ENCODE measurements at regions not wholly inside any gene's neighbourhood (a gene's known extent, or its start where the extent isn't known, plus 50 kb on each side); places are given as distances from the start of the nearest gene placed in this dataset.

- no peaks in the 10 kb centered on the region for H3K9me3 ChIP-seq
- no peak for TF ChIP-seq CTCF (IDR thresholded peaks at IDR 0.05)
- H3K4me1 ChIP-seq (ENCODE audit: low read depth), result no peaks in the 10 kb centered on the region
- intact Hi-C loops (cut with DNase I, micrococcal nuclease), result no loop called here
- DNase-seq, result no peak
- H3K36me3 ChIP-seq (ENCODE audit: low read depth), result no peaks in the 10 kb centered on the region
- no peak for ATAC-seq
- no peak overlapping the region for H3K4me3 ChIP-seq
Measured at GRCh38 chr4:144565527-144566195, 80.3 kb upstream of the HHIP start.

GRCh38 chr4:144572660-144573059 is 73.3 kb upstream of the HHIP start:
- ATAC-seq, result no peak
- intact Hi-C loops (cut with DNase I, micrococcal nuclease), result no loop called here
- Histone ChIP-seq H3K36me3 (ENCODE audit: low read depth) (no peaks in the 10 kb centered on the region), H3K4me1 (ENCODE audit: low read depth) (no peaks in the 10 kb centered on the region), H3K4me3 (no peak overlapping the region), H3K9me3 (no peaks in the 10 kb centered on the region)
- DNase-seq, result no peak
- no peak for TF ChIP-seq CTCF (IDR thresholded peaks at IDR 0.05)

GRCh38 chr4:144574000-144574399 is 72.0 kb upstream of the HHIP start:
- DNase-seq (no peak), ATAC-seq (no peak)
- H3K4me1 ChIP-seq (ENCODE audit: low read depth), result no peaks in the 10 kb centered on the region
- no peak for TF ChIP-seq CTCF (IDR thresholded peaks at IDR 0.05)
- no peaks in the 10 kb centered on the region for H3K9me3 ChIP-seq
- H3K36me3 ChIP-seq (ENCODE audit: low read depth), result no peaks in the 10 kb centered on the region
- H3K4me3 ChIP-seq, result no peak overlapping the region
- intact Hi-C loops (cut with DNase I, micrococcal nuclease), result no loop called here

GRCh38 chr4:144574509-144574908 is 71.4 kb upstream of the HHIP start:
- no peaks in the 10 kb centered on the region for H3K9me3 ChIP-seq
- ATAC-seq, result no peak
- no peaks in the 10 kb centered on the region for H3K36me3 ChIP-seq (ENCODE audit: low read depth)
- TF ChIP-seq CTCF (IDR thresholded peaks at IDR 0.05), result no peak
- no peaks in the 10 kb centered on the region for H3K4me1 ChIP-seq (ENCODE audit: low read depth)
- DNase-seq, result no peak
- intact Hi-C loops (cut with DNase I, micrococcal nuclease), result no loop called here
- H3K4me3 ChIP-seq, result no peak overlapping the region

- no peak for TF ChIP-seq CTCF (IDR thresholded peaks at IDR 0.05)
- H3K9me3 ChIP-seq, result no peaks in the 10 kb centered on the region
- H3K36me3 ChIP-seq (ENCODE audit: low read depth), result no peaks in the 10 kb centered on the region
- H3K4me1 ChIP-seq (ENCODE audit: low read depth), result no peaks in the 10 kb centered on the region
- ATAC-seq (peak; percentile 35), DNase-seq (no peak)
- intact Hi-C loops (cut with DNase I, micrococcal nuclease), result no loop called here
- H3K4me3 ChIP-seq, result no peak overlapping the region
Measured at GRCh38 chr4:144575181-144575580, 70.8 kb upstream of the HHIP start.

- no peak overlapping the region for H3K4me3 ChIP-seq
- no peak for TF ChIP-seq CTCF (IDR thresholded peaks at IDR 0.05)
- intact Hi-C loops (cut with DNase I, micrococcal nuclease), result no loop called here
- H3K4me1 ChIP-seq (ENCODE audit: low read depth), result peaks cover 4% of the 10 kb centered on the region
- no peak for DNase-seq
- H3K9me3 ChIP-seq, result no peaks in the 10 kb centered on the region
- no peaks in the 10 kb centered on the region for H3K36me3 ChIP-seq (ENCODE audit: low read depth)
- ATAC-seq, result no peak
Measured at GRCh38 chr4:144578681-144579080, 67.3 kb upstream of the HHIP start.
